Endodermal cell (in vitro differentiated cells): ENCODE measurements at regions not wholly inside any gene's neighbourhood (a gene's known extent, or its start where the extent isn't known, plus 50 kb on each side); places are given as distances from the start of the nearest gene placed in this dataset.

ENCODE experiments used
- DNase-seq: peaks from one replicate; pipeline ENCODE4 v3.0.0-alpha.2; 2017
- H3K27ac ChIP-seq: 2 replicates; pipeline ENCODE4 v1.5.1; 2013; ENCODE audit warnings: mild to moderate bottlenecking, low read depth, low read length, moderate library complexity
- H3K27me3 ChIP-seq: 2 replicates; pipeline ENCODE4 v1.6.1; 2013; ENCODE audit warnings: mild to moderate bottlenecking, low read length, moderate library complexity; ENCODE audit not compliant: insufficient read depth, control insufficient read depth, poor library complexity, severe bottlenecking
- H3K36me3 ChIP-seq: 2 replicates; pipeline ENCODE4 v1.7.0; 2013; ENCODE audit warnings: mild to moderate bottlenecking, low read length, moderate library complexity; ENCODE audit not compliant: control insufficient read depth, insufficient read depth
- H3K4me1 ChIP-seq: one replicate; pipeline ENCODE4 v1.7.0; 2013; ENCODE audit warnings: low read length; ENCODE audit not compliant: control insufficient read depth, insufficient read depth
- H3K4me3 ChIP-seq: 2 replicates; pipeline ENCODE4 v1.5.1; 2013; ENCODE audit warnings: mild to moderate bottlenecking, low read length, moderate library complexity
- H3K9ac ChIP-seq: 2 replicates; pipeline ENCODE4 v1.6.1; 2013; ENCODE audit warnings: mild to moderate bottlenecking, low read length, moderate library complexity; ENCODE audit not compliant: poor library complexity, severe bottlenecking; ENCODE audit errors: extremely low read depth
- H3K9me3 ChIP-seq: 2 replicates; pipeline ENCODE4 v1.6.1; 2013; ENCODE audit warnings: mild to moderate bottlenecking, low read length, moderate library complexity; ENCODE audit not compliant: control insufficient read depth
- H3K27ac Mint-ChIP-seq: 2 replicates; pipeline ENCODE4 v1.8.0; 2020; ENCODE audit warnings: mixed read lengths
- H3K27me3 Mint-ChIP-seq: 2 replicates; pipeline ENCODE4 v1.8.0; 2021; ENCODE audit warnings: mild to moderate bottlenecking, mixed read lengths; ENCODE audit not compliant: insufficient read depth
- H3K36me3 Mint-ChIP-seq: 2 replicates; pipeline ENCODE4 v1.8.0; 2020; ENCODE audit warnings: low read depth, mixed read lengths
- H3K4me1 Mint-ChIP-seq: 2 replicates; pipeline ENCODE4 v1.8.0; 2020; ENCODE audit warnings: mixed read lengths
- H3K4me3 Mint-ChIP-seq: 2 replicates; pipeline ENCODE4 v1.8.0; 2020; ENCODE audit warnings: mild to moderate bottlenecking, moderate library complexity, mixed read lengths
- H3K9me3 Mint-ChIP-seq: 2 replicates; pipeline ENCODE4 v1.8.0; 2020; ENCODE audit warnings: mild to moderate bottlenecking, mixed read lengths
- CTCF ChIP-seq: fragments of 200-600 bp; sonication (generic); conservative IDR thresholded peaks from 2 replicates; pipeline ENCODE4 v1.5.0; 2021; ENCODE audit warnings: antibody characterized with exemption, mild to moderate bottlenecking
- WGBS, 2 experiments: methylation state at CpG; one replicate each; pipeline versions ENCODE4 v1.1.5 to v1.1.7; 2013; ENCODE audit warnings: missing lambda C conversion rate in 2 of 2, mixed read lengths in 1 of 2; ENCODE audit not compliant: insufficient coverage in 1 of 2, insufficient read length in 1 of 2; 5-methylcytosine and 5-hydroxymethylcytosine counted together

- peaks cover 19% of the 10 kb centered on the region for H3K9me3 Mint-ChIP-seq
- DNase-seq = no peak
- H3K4me3 ChIP-seq = peak overlapping the region; percentile 48
- no peaks in the 10 kb centered on the region for H3K36me3 Mint-ChIP-seq
- no peak overlapping the region for H3K27ac Mint-ChIP-seq
- 100% methylated on average over 1 of the region's 1 CpG; no CpG with 5 or more reads in 1 of the 2 experiments for WGBS, 2 experiments
- peaks cover 40% of the 10 kb centered on the region for H3K9me3 ChIP-seq
- no peaks in the 10 kb centered on the region for H3K4me1 ChIP-seq
- H3K4me3 Mint-ChIP-seq = no peak overlapping the region
- TF ChIP-seq CTCF = no peak
- H3K9ac ChIP-seq = no peak overlapping the region
- no peaks in the 10 kb centered on the region for H3K27me3 ChIP-seq
- no peaks in the 10 kb centered on the region for H3K4me1 Mint-ChIP-seq
- H3K36me3 ChIP-seq = no peaks in the 10 kb centered on the region
- peaks cover 3% of the 10 kb centered on the region for H3K27me3 Mint-ChIP-seq
- no peak overlapping the region for H3K27ac ChIP-seq
Measured at GRCh38 chr14:45715946-45716345, 462.9 kb upstream of the MIS18BP1 start.

- H3K27ac ChIP-seq = no peak overlapping the region
- Mint-ChIP-seq H3K27ac (no peak overlapping the region), H3K9me3 (no peaks in the 10 kb centered on the region), H3K4me3 (no peak overlapping the region), H3K27me3 (no peaks in the 10 kb centered on the region), H3K36me3 (no peaks in the 10 kb centered on the region), H3K4me1 (no peaks in the 10 kb centered on the region)
- H3K4me1 ChIP-seq = peaks cover 6% of the 10 kb centered on the region
- no peaks in the 10 kb centered on the region for H3K27me3 ChIP-seq
- no peak for DNase-seq
- 93% methylated on average over 4 of the region's 4 CpGs; no CpG with 5 or more reads in 1 of the 2 experiments for WGBS, 2 experiments
- H3K9me3 ChIP-seq = peaks cover 6% of the 10 kb centered on the region
- no peaks in the 10 kb centered on the region for H3K36me3 ChIP-seq
- no peak overlapping the region for H3K9ac ChIP-seq
- no peak for TF ChIP-seq CTCF
- H3K4me3 ChIP-seq = no peak overlapping the region
Measured at GRCh38 chr14:45709541-45709940, 456.5 kb upstream of the MIS18BP1 start.

GRCh38 chr14:45705940-45706534 lies 453.0 kb upstream of the MIS18BP1 start:
- Histone ChIP-seq H3K4me3 (no peak overlapping the region), H3K9me3 (no peaks in the 10 kb centered on the region), H3K4me1 (peaks cover 6% of the 10 kb centered on the region), H3K36me3 (no peaks in the 10 kb centered on the region), H3K9ac (no peak overlapping the region), H3K27me3 (no peaks in the 10 kb centered on the region), H3K27ac (no peak overlapping the region)
- no peak for TF ChIP-seq CTCF
- Mint-ChIP-seq H3K27ac (no peak overlapping the region), H3K4me1 (no peaks in the 10 kb centered on the region), H3K4me3 (no peak overlapping the region), H3K9me3 (peaks cover 7% of the 10 kb centered on the region), H3K27me3 (no peaks in the 10 kb centered on the region), H3K36me3 (no peaks in the 10 kb centered on the region)
- no peak for DNase-seq
- WGBS, 2 experiments = 64 to 94% methylated on average over 2 to 7 of the region's 7 CpGs
